Endodermal cell (in vitro differentiated cells): ENCODE measurements at regions not wholly inside any gene's neighbourhood (a gene's known extent, or its start where the extent isn't known, plus 50 kb on each side); places are given as distances from the start of the nearest gene placed in this dataset.

Experiments used
- DNase-seq: peaks from one replicate; pipeline ENCODE4 v3.0.0-alpha.2; 2017
- H3K27ac ChIP-seq: 2 replicates; pipeline ENCODE4 v1.5.1; 2013; ENCODE audit warnings: mild to moderate bottlenecking, low read depth, low read length, moderate library complexity
- H3K27me3 ChIP-seq: 2 replicates; pipeline ENCODE4 v1.6.1; 2013; ENCODE audit warnings: mild to moderate bottlenecking, low read length, moderate library complexity; ENCODE audit not compliant: insufficient read depth, control insufficient read depth, poor library complexity, severe bottlenecking
- H3K36me3 ChIP-seq: 2 replicates; pipeline ENCODE4 v1.7.0; 2013; ENCODE audit warnings: mild to moderate bottlenecking, low read length, moderate library complexity; ENCODE audit not compliant: control insufficient read depth, insufficient read depth
- H3K4me1 ChIP-seq: one replicate; pipeline ENCODE4 v1.7.0; 2013; ENCODE audit warnings: low read length; ENCODE audit not compliant: control insufficient read depth, insufficient read depth
- H3K4me3 ChIP-seq: 2 replicates; pipeline ENCODE4 v1.5.1; 2013; ENCODE audit warnings: mild to moderate bottlenecking, low read length, moderate library complexity
- H3K9ac ChIP-seq: 2 replicates; pipeline ENCODE4 v1.6.1; 2013; ENCODE audit warnings: mild to moderate bottlenecking, low read length, moderate library complexity; ENCODE audit not compliant: poor library complexity, severe bottlenecking; ENCODE audit errors: extremely low read depth
- H3K9me3 ChIP-seq: 2 replicates; pipeline ENCODE4 v1.6.1; 2013; ENCODE audit warnings: mild to moderate bottlenecking, low read length, moderate library complexity; ENCODE audit not compliant: control insufficient read depth
- H3K27ac Mint-ChIP-seq: 2 replicates; pipeline ENCODE4 v1.8.0; 2020; ENCODE audit warnings: mixed read lengths
- H3K27me3 Mint-ChIP-seq: 2 replicates; pipeline ENCODE4 v1.8.0; 2021; ENCODE audit warnings: mild to moderate bottlenecking, mixed read lengths; ENCODE audit not compliant: insufficient read depth
- H3K36me3 Mint-ChIP-seq: 2 replicates; pipeline ENCODE4 v1.8.0; 2020; ENCODE audit warnings: low read depth, mixed read lengths
- H3K4me1 Mint-ChIP-seq: 2 replicates; pipeline ENCODE4 v1.8.0; 2020; ENCODE audit warnings: mixed read lengths
- H3K4me3 Mint-ChIP-seq: 2 replicates; pipeline ENCODE4 v1.8.0; 2020; ENCODE audit warnings: mild to moderate bottlenecking, moderate library complexity, mixed read lengths
- H3K9me3 Mint-ChIP-seq: 2 replicates; pipeline ENCODE4 v1.8.0; 2020; ENCODE audit warnings: mild to moderate bottlenecking, mixed read lengths
- CTCF ChIP-seq: fragments of 200-600 bp; sonication (generic); conservative IDR thresholded peaks from 2 replicates; pipeline ENCODE4 v1.5.0; 2021; ENCODE audit warnings: antibody characterized with exemption, mild to moderate bottlenecking
- WGBS, 2 experiments: methylation state at CpG; one replicate each; pipeline versions ENCODE4 v1.1.5 to v1.1.7; 2013; ENCODE audit warnings: missing lambda C conversion rate in 2 of 2, mixed read lengths in 1 of 2; ENCODE audit not compliant: insufficient coverage in 1 of 2, insufficient read length in 1 of 2; 5-methylcytosine and 5-hydroxymethylcytosine counted together

GRCh38 chr1:118269598-118269997 is 84.6 kb upstream of the SPAG17 start:
- Histone ChIP-seq H3K27me3 (no peaks in the 10 kb centered on the region), H3K27ac (no peak overlapping the region), H3K36me3 (no peaks in the 10 kb centered on the region), H3K9me3 (no peaks in the 10 kb centered on the region), H3K9ac (no peak overlapping the region), H3K4me1 (no peaks in the 10 kb centered on the region), H3K4me3 (no peak overlapping the region)
- Mint-ChIP-seq H3K4me1 (peaks cover 11% of the 10 kb centered on the region), H3K36me3 (no peaks in the 10 kb centered on the region), H3K27me3 (no peaks in the 10 kb centered on the region), H3K27ac (no peak overlapping the region), H3K4me3 (no peak overlapping the region), H3K9me3 (no peaks in the 10 kb centered on the region)
- TF ChIP-seq CTCF, result no peak
- DNase-seq, result no peak
- 70 to 91% methylated on average over 2 of the region's 2 CpGs for WGBS, 2 experiments

DNA sequence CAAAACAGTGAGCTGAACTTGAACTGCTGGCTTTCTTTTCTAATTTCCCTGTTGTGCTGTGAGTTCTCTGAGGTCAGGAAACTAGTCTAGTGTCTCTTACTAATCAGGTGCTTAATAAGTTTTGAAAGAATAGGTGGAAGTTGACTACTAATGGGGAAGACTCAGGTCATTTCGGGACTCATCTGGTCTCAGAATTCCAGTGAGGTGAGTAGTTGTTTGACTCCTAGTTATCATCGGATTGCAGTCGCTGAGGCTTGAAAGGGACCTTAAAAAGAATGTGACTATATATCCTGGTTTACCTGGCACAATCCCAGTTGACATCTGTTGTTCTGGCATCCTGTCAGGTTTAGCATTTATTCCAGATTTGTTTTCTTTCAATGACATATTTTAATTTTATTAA is 81.4 kb upstream of the SPAG17 start:
- H3K27me3 ChIP-seq, result no peaks in the 10 kb centered on the region
- DNase-seq, result no peak
- H3K36me3 ChIP-seq, result no peaks in the 10 kb centered on the region
- 84 to 86% methylated on average over 3 of the region's 3 CpGs for WGBS, 2 experiments
- no peak for TF ChIP-seq CTCF
- no peaks in the 10 kb centered on the region for H3K9me3 ChIP-seq
- H3K27ac ChIP-seq, result no peak overlapping the region
- no peak overlapping the region for H3K9ac ChIP-seq
- H3K4me3 Mint-ChIP-seq, result no peak overlapping the region
- H3K27ac Mint-ChIP-seq, result no peak overlapping the region
- no peaks in the 10 kb centered on the region for H3K4me1 ChIP-seq
- no peaks in the 10 kb centered on the region for H3K9me3 Mint-ChIP-seq
- peaks cover 11% of the 10 kb centered on the region for H3K4me1 Mint-ChIP-seq
- H3K27me3 Mint-ChIP-seq, result no peaks in the 10 kb centered on the region
- H3K36me3 Mint-ChIP-seq, result no peaks in the 10 kb centered on the region
- H3K4me3 ChIP-seq, result no peak overlapping the region

DNA sequence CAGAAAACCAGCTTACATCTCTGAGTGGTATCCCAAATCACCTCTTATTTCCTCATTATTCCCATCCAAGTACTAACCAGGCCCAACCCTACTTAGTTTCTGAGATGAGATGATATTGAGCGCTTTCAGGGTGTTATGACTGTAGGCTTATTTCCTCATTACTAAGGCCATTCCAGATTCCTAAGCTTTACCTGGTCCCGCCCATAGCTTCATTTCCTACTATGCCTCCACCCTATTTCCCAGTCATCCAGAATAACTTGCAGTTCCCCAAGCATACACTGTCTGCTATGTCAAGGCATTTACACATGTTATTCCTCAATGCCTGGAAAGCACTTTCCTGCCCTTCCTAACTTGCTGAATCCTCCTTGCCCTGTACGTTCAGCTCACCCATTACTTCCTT is 79.3 kb upstream of the SPAG17 start:
- no peak overlapping the region for H3K4me3 Mint-ChIP-seq
- 92 to 100% methylated on average over 2 to 3 of the region's 3 CpGs for WGBS, 2 experiments
- no peak overlapping the region for H3K27ac Mint-ChIP-seq
- DNase-seq, result no peak
- no peaks in the 10 kb centered on the region for H3K36me3 Mint-ChIP-seq
- TF ChIP-seq CTCF, result no peak
- no peaks in the 10 kb centered on the region for H3K27me3 Mint-ChIP-seq
- H3K4me1 Mint-ChIP-seq, result peaks cover 5% of the 10 kb centered on the region
- no peaks in the 10 kb centered on the region for H3K9me3 Mint-ChIP-seq
- Histone ChIP-seq H3K9ac (no peak overlapping the region), H3K9me3 (no peaks in the 10 kb centered on the region), H3K27me3 (no peaks in the 10 kb centered on the region), H3K4me3 (no peak overlapping the region), H3K36me3 (no peaks in the 10 kb centered on the region), H3K27ac (no peak overlapping the region), H3K4me1 (no peaks in the 10 kb centered on the region)
